NB4 (cell line): ENCODE measurements at regions not wholly inside any gene's neighbourhood (a gene's known extent, or its start where the extent isn't known, plus 50 kb on each side); places are given as distances from the start of the nearest gene placed in this dataset.

Experiments
- CTCF ChIP-seq: IDR thresholded peaks from one replicate; pipeline ENCODE4 v1.5.1; 2012; ENCODE audit warnings: low read depth, low read length
- POLR2A ChIP-seq: IDR thresholded peaks from 2 replicates; pipeline ENCODE4 v1.6.1; 2011; ENCODE audit warnings: mild to moderate bottlenecking; ENCODE audit not compliant: insufficient read length; ENCODE audit errors: extremely low read depth

- no peak for TF ChIP-seq CTCF
- TF ChIP-seq POLR2A = no peak
Measured at GRCh38 chr11:86865436-86865835, 65.1 kb downstream of the PRSS23 start.
